H1 (cell line): ENCODE measurements at regions not wholly inside any gene's neighbourhood (a gene's known extent, or its start where the extent isn't known, plus 50 kb on each side); places are given as distances from the start of the nearest gene placed in this dataset.

ENCODE experiments used
- EP300 ChIP-seq, 2 experiments: IDR thresholded peaks; 1 replicate in 1 of 2; 2 replicates in 1 of 2; pipeline ENCODE4 v1.6.1; 2011 to 2012; ENCODE audit warnings: low read depth in 2 of 2, low read length in 2 of 2, mild to moderate bottlenecking in 2 of 2, borderline replicate concordance in 1 of 2, inconsistent platforms in 1 of 2, moderate library complexity in 1 of 2
- JUN ChIP-seq: IDR thresholded peaks from 2 replicates; pipeline ENCODE4 v1.6.1; 2011; ENCODE audit warnings: low read depth, mild to moderate bottlenecking, improper control_type of control experiment, low read length
- MAX ChIP-seq: IDR thresholded peaks from 2 replicates; pipeline ENCODE4 v1.6.1; 2012; ENCODE audit warnings: inconsistent platforms
- POLR2A ChIP-seq, 2 experiments: IDR thresholded peaks; 1 replicate in 1 of 2; 2 replicates in 1 of 2; pipeline ENCODE4 v1.6.1; 2011; ENCODE audit warnings: low read depth in 2 of 2, low read length in 2 of 2, mild to moderate bottlenecking in 2 of 2; ENCODE audit errors: control extremely low read depth in 1 of 2
- RAD21 ChIP-seq, 2 experiments: IDR thresholded peaks in 1 of 2; conservative IDR thresholded peaks in 1 of 2; 2 replicates each; pipeline ENCODE4 v1.6.1; 2011; ENCODE audit warnings: low read depth in 2 of 2, low read length in 2 of 2, improper control_type of control experiment in 1 of 2, inconsistent platforms in 1 of 2, mild to moderate bottlenecking in 1 of 2, moderate library complexity in 1 of 2
- TAF1 ChIP-seq: IDR thresholded peaks from 2 replicates; pipeline ENCODE4 v1.6.1; 2011; ENCODE audit warnings: mild to moderate bottlenecking, low read depth, low read length
- TF ChIP-seq, protein P1 (sequence below), 3 experiments: IDR thresholded peaks; 1 replicate in 2 of 3; 2 replicates in 1 of 3; pipeline versions ENCODE4 v1.5.1 to v1.6.1; 2011; ENCODE audit warnings: low read length in 3 of 3, mild to moderate bottlenecking in 3 of 3, inconsistent platforms in 2 of 3, low read depth in 1 of 3, moderate library complexity in 1 of 3; ENCODE audit not compliant: insufficient read depth in 1 of 3; ENCODE audit errors: control extremely low read depth in 1 of 3

DNA sequence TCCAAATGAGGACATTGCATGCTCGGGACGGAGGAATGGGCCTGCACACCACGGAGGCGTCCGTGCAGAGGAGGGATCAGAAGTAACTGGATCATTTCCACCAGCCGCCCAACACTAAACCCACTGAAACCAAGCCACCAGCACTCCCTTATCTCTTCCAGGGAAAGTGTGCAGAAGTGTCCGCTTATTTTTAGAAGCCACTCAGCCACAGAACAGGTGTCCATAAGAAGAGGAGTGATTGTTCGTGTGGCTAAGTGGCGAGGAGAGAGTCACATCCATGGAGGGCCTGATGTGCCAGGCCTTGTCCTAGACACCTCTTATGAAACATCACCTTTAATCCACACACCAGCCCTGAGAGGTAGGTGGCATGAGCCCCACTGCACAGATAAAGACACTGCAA, 407.9 kb upstream of the NPVF start:
- no peak for TF ChIP-seq JUN
- no peak for TF ChIP-seq EP300 (IDR thresholded peaks at IDR 0.05; ENCODE audit: borderline replicate concordance in 1 of 2, low read depth in 2 of 2, low read length in 2 of 2)
- no peak for TF ChIP-seq RAD21 (IDR thresholded peaks at IDR 0.05 in 1 of 2, conservative IDR thresholded peaks at IDR 0.05 in 1 of 2; ENCODE audit: low read depth in 2 of 2, low read length in 2 of 2)
- TF ChIP-seq, protein P1, sequence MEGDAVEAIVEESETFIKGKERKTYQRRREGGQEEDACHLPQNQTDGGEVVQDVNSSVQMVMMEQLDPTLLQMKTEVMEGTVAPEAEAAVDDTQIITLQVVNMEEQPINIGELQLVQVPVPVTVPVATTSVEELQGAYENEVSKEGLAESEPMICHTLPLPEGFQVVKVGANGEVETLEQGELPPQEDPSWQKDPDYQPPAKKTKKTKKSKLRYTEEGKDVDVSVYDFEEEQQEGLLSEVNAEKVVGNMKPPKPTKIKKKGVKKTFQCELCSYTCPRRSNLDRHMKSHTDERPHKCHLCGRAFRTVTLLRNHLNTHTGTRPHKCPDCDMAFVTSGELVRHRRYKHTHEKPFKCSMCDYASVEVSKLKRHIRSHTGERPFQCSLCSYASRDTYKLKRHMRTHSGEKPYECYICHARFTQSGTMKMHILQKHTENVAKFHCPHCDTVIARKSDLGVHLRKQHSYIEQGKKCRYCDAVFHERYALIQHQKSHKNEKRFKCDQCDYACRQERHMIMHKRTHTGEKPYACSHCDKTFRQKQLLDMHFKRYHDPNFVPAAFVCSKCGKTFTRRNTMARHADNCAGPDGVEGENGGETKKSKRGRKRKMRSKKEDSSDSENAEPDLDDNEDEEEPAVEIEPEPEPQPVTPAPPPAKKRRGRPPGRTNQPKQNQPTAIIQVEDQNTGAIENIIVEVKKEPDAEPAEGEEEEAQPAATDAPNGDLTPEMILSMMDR (IDR thresholded peaks at IDR 0.05; ENCODE audit: control extremely low read depth in 1 of 3, insufficient read depth in 1 of 3, low read depth in 1 of 3, low read length in 3 of 3), result no peak
- TF ChIP-seq POLR2A (IDR thresholded peaks at IDR 0.05; ENCODE audit: control extremely low read depth in 1 of 2, low read depth in 2 of 2, low read length in 2 of 2), result no peak
- TF ChIP-seq MAX, result no peak
- no peak for TF ChIP-seq TAF1
